ENCODE measurements at regions not wholly inside any gene's neighbourhood (a gene's known extent, or its start where the extent isn't known, plus 50 kb on each side); places are given as distances from the start of the nearest gene placed in this dataset.

DNA sequence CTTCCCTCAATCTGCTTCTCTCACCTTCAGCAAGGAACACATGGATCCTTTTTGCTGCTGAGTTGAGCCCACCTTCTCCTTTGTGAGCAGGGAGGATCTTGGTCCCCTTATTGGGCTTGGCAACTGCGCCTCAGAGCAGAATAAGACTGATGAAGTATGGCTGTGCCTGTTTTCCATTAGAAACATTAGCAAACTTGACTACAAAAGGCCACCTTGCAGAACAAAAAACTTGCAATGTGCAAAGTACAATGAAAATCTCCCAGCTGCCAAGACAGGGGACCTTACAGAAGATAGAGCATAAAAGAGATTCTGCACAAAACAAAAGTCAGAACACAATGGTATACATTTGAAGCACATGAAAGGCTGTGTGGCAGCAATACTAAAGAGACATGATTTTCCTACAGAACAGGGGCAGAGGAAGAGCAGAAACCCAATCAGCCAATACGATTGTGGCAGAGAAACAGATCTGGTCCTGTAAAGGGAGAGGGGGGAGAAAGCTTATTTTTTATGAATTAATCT, 173.5 kb upstream of the SNX19 start:
- no peaks in the 10 kb centered on the region for H3K9me3 ChIP-seq (ENCODE audit: insufficient read depth, low read length, severe bottlenecking)
- no peaks in the 10 kb centered on the region for H3K36me3 ChIP-seq (ENCODE audit: insufficient read depth, low read length)
- DNase-seq (no peak), ATAC-seq (ENCODE audit: insufficient read depth, low read depth) (no peak)
- TF ChIP-seq CTCF (IDR thresholded peaks at IDR 0.05; ENCODE audit: borderline replicate concordance, extremely low read depth, low read length, poor library complexity, severe bottlenecking) (no peak), EZH2 (IDR thresholded peaks at IDR 0.05; ENCODE audit: borderline replicate concordance, low read depth, low read length, severe bottlenecking) (no peak)
- H2AFZ ChIP-seq (ENCODE audit: low read depth, low read length), result no peak overlapping the region
- H3K27ac ChIP-seq (ENCODE audit: low read length), result no peak overlapping the region
- no peak overlapping the region for H3K9ac ChIP-seq (ENCODE audit: low read depth, low read length)
- no peak overlapping the region for H3K4me2 ChIP-seq (ENCODE audit: insufficient read depth, low read length)
- H4K20me1 ChIP-seq (ENCODE audit: insufficient read depth, low read length), result no peaks in the 10 kb centered on the region
- H3K4me3 ChIP-seq (ENCODE audit: low read depth in 1 of 2, low read length in 2 of 2), result no peak overlapping the region
- H3K79me2 ChIP-seq (ENCODE audit: insufficient read depth, low read length), result no peaks in the 10 kb centered on the region
- no peaks in the 10 kb centered on the region for H3K4me1 ChIP-seq (ENCODE audit: insufficient read depth, low read length)
- no peaks in the 10 kb centered on the region for H3K27me3 ChIP-seq (ENCODE audit: insufficient read depth, low read length, poor library complexity)

- Histone ChIP-seq H3K27me3 (ENCODE audit: insufficient read depth, low read length, poor library complexity) (no peaks in the 10 kb centered on the region), H3K27ac (ENCODE audit: low read length) (no peak overlapping the region), H3K36me3 (ENCODE audit: insufficient read depth, low read length) (no peaks in the 10 kb centered on the region), H3K9ac (ENCODE audit: low read depth, low read length) (no peak overlapping the region), H3K4me3 (ENCODE audit: low read depth in 1 of 2, low read length in 2 of 2) (no peak overlapping the region), H2AFZ (ENCODE audit: low read depth, low read length) (no peak overlapping the region), H4K20me1 (ENCODE audit: insufficient read depth, low read length) (no peaks in the 10 kb centered on the region), H3K79me2 (ENCODE audit: insufficient read depth, low read length) (no peaks in the 10 kb centered on the region), H3K4me1 (ENCODE audit: insufficient read depth, low read length) (no peaks in the 10 kb centered on the region), H3K4me2 (ENCODE audit: insufficient read depth, low read length) (no peak overlapping the region), H3K9me3 (ENCODE audit: insufficient read depth, low read length, severe bottlenecking) (no peaks in the 10 kb centered on the region)
- DNase-seq (no peak), ATAC-seq (ENCODE audit: insufficient read depth, low read depth) (no peak)
- TF ChIP-seq EZH2 (IDR thresholded peaks at IDR 0.05; ENCODE audit: borderline replicate concordance, low read depth, low read length, severe bottlenecking), result no peak
- no peak for TF ChIP-seq CTCF (IDR thresholded peaks at IDR 0.05; ENCODE audit: borderline replicate concordance, extremely low read depth, low read length, poor library complexity, severe bottlenecking)
Observed at GRCh38 chr11:131092469-131092868, 176.2 kb upstream of the SNX19 start.

- ATAC-seq (ENCODE audit: insufficient read depth, low read depth), result no peak
- H3K4me2 ChIP-seq (ENCODE audit: insufficient read depth, low read length), result no peak overlapping the region
- H3K27ac ChIP-seq (ENCODE audit: low read length), result no peak overlapping the region
- H3K4me3 ChIP-seq (ENCODE audit: low read depth in 1 of 2, low read length in 2 of 2), result no peak overlapping the region
- no peaks in the 10 kb centered on the region for H3K27me3 ChIP-seq (ENCODE audit: insufficient read depth, low read length, poor library complexity)
- H3K4me1 ChIP-seq (ENCODE audit: insufficient read depth, low read length), result no peaks in the 10 kb centered on the region
- H4K20me1 ChIP-seq (ENCODE audit: insufficient read depth, low read length), result no peaks in the 10 kb centered on the region
- TF ChIP-seq EZH2 (IDR thresholded peaks at IDR 0.05; ENCODE audit: borderline replicate concordance, low read depth, low read length, severe bottlenecking) (no peak), CTCF (IDR thresholded peaks at IDR 0.05; ENCODE audit: borderline replicate concordance, extremely low read depth, low read length, poor library complexity, severe bottlenecking) (no peak)
- H2AFZ ChIP-seq (ENCODE audit: low read depth, low read length), result no peak overlapping the region
- no peak for DNase-seq
- no peaks in the 10 kb centered on the region for H3K9me3 ChIP-seq (ENCODE audit: insufficient read depth, low read length, severe bottlenecking)
- no peak overlapping the region for H3K9ac ChIP-seq (ENCODE audit: low read depth, low read length)
- H3K79me2 ChIP-seq (ENCODE audit: insufficient read depth, low read length), result no peaks in the 10 kb centered on the region
- H3K36me3 ChIP-seq (ENCODE audit: insufficient read depth, low read length), result no peaks in the 10 kb centered on the region
Observed at GRCh38 chr11:131094827-131095226, 178.5 kb upstream of the SNX19 start.
